ENCODE measurements at regions not wholly inside any gene's neighbourhood (a gene's known extent, or its start where the extent isn't known, plus 50 kb on each side); places are given as distances from the start of the nearest gene placed in this dataset.

- FAIRE-seq (no peak), DNase-seq (ENCODE audit: insufficient read length, low spot score) (no peak)
Observed at GRCh38 chr12:98048326-98048725, 467.1 kb upstream of the TMPO start.

DNA sequence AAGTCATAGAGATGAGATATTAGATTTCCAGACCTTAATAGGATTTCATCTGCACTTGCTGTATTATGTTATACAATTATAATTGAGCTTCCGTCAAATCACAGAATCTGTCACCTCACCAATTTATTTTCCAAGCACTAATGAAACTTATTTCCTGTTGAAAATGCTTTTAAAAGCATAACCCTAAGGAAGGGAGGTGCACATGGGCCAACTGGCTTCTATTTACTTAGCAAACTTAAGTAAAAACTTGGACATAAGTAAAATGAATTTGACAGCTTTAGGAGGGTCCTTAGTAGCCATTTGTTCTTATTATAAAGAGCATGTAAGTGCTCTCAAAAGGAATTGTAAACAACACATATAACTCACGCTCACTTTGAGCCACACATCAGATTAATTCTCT is 462.2 kb upstream of the TMPO start:
- no peak for FAIRE-seq
- DNase-seq (ENCODE audit: insufficient read length, low spot score), result no peak

DNA sequence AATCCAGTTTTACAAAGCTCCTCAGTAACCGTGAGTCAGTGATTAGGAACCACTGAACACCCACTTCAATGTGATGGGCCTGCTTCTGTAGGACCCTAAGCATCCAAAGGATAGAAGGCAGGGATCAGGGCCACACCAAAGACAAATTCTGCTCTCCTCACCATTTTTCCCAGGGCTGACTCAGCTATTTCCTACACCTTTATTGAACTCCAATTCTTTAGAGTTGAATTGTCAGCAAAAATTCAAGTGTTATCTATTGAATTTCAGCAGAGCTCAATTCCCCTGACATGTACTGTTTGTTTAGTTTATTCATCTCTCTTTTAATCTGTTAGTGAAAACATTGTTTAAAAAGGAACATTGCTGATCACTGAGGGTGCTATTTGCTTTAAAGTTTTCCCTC is 457.7 kb upstream of the TMPO start:
- no peak for FAIRE-seq
- DNase-seq (ENCODE audit: insufficient read length, low spot score), result no peak

- DNase-seq (ENCODE audit: insufficient read length, low spot score) (no peak), FAIRE-seq (no peak)
Observed at GRCh38 chr12:98058213-98058612, 457.2 kb upstream of the TMPO start.

DNA sequence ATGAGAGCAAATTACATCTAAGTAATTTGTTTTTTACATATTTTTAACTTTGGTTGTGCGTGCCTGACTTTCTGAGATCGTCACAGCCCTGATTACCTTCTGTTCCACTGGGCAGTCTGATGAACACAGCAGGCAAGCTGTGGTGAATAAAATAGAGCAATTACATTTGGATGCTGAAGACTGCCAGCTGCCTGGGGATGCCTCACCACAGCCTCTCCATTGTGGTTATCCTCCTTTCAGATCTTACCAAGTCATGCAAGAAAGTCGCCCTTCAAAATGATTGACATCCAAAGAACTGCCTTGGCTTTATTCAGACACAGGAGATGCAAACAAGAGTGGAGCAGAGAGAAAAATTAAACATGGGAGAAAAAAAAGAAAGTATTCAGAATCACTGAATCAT is 456.6 kb upstream of the TMPO start:
- DNase-seq (ENCODE audit: insufficient read length, low spot score), result no peak
- no peak for FAIRE-seq

- FAIRE-seq (no peak), DNase-seq (ENCODE audit: insufficient read length, low spot score) (no peak)
Observed at GRCh38 chr12:98059659-98060343, 455.6 kb upstream of the TMPO start.

DNA sequence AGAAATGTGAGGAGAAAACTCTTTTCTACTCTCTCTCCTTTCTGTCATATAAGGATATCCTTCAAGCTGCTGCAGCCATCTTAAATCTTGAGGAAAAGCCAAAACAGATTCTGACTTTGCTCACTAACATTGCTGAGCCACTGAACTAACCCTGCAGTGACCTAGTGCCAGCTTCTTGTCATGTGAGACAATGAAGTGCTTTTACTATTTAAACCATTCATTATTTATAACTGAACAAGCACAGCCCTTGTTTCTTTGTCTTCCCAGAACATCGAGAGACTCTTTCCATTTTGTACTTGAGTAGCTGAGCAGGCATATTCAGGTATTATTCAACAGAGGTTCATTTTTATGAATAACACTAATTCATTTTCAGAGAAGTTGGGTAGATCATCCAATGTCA is 455.0 kb upstream of the TMPO start:
- FAIRE-seq (no peak), DNase-seq (ENCODE audit: insufficient read length, low spot score) (no peak)

GRCh38 chr12:98062464-98063245 is 452.7 kb upstream of the TMPO start:
- no peak for DNase-seq (ENCODE audit: insufficient read length, low spot score)
- FAIRE-seq, result no peak

DNA sequence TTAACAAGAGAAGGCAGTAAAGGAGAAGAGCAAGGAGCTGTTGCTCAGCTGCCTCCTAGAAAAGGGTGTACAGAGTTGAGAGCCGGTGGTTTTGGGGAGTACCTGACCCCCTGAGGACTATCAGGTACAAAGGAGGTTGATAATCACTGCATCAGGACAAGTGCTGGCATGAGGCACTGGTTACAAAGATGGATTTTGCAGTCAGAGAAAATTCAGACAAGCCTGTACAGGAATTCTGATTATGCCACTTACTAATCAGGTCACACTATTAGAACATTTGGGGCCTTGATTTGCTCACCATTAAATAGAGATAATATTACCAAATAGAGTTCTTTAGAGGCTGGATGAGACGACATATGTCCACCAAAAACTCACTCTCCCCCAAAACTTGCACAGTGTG is 450.9 kb upstream of the TMPO start:
- FAIRE-seq (no peak), DNase-seq (ENCODE audit: insufficient read length, low spot score) (no peak)

DNA sequence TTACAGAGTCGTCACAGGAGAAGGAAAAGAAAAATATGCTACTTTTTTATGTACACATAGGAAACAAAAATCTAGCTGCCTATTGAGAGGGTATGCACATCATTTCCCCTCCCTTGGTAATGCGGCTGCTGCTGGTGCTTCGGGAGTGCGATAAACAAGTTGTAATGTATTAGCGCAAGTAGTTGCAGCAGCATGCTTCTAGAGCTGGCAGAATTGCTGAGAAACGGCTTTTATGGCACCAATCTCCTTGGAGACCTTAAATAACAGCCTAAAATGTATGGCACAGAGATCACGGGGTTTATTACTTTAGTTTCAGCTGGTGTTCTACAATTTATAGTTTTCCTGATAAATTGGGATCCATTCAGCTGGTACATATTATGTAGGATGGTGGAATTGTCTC is 447.6 kb upstream of the TMPO start:
- DNase-seq (ENCODE audit: insufficient read length, low spot score), result no peak
- FAIRE-seq, result no peak

- no peak for FAIRE-seq
- no peak for DNase-seq (ENCODE audit: insufficient read length, low spot score)
Observed at GRCh38 chr12:98073610-98074009, 441.8 kb upstream of the TMPO start.

DNA sequence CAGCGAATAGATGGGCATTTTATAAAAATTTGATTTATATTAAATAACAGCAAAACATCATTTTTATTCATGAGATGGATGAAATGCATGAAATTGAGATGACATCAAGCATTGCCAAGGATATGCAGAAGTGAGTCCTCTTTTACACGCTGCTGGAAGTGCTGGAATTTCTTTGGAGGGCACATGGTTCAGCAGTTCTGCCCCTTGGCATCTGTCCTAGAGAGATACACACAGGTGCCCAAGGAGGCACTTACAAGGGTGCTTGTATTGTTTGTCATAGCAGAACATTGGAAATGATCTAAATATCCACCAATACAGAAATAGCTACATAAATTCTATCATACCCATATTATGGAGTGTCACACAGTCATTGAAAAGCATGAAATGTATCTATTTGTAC is 441.1 kb upstream of the TMPO start:
- DNase-seq (ENCODE audit: insufficient read length, low spot score) (no peak), FAIRE-seq (no peak)

DNA sequence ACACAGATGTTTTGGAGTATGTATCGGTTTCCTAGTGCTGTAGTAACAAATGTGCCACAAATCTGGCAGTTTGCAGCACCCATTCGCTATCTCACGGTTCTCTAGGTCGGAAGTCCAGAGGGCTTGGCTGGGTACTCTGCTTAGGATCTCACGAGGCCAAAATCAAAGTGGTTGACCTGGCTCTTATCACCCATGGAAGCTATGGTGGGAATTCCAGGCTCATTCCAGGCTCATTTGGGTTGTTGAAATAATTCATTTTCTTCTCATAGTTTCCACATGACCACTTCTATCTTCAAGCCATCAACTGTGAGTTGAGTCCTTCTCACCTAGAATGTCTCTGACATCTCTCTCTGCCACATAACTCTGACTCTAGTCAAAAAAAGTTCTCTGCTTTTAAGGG is 431.0 kb upstream of the TMPO start:
- no peak for DNase-seq (ENCODE audit: insufficient read length, low spot score)
- FAIRE-seq, result no peak

DNA sequence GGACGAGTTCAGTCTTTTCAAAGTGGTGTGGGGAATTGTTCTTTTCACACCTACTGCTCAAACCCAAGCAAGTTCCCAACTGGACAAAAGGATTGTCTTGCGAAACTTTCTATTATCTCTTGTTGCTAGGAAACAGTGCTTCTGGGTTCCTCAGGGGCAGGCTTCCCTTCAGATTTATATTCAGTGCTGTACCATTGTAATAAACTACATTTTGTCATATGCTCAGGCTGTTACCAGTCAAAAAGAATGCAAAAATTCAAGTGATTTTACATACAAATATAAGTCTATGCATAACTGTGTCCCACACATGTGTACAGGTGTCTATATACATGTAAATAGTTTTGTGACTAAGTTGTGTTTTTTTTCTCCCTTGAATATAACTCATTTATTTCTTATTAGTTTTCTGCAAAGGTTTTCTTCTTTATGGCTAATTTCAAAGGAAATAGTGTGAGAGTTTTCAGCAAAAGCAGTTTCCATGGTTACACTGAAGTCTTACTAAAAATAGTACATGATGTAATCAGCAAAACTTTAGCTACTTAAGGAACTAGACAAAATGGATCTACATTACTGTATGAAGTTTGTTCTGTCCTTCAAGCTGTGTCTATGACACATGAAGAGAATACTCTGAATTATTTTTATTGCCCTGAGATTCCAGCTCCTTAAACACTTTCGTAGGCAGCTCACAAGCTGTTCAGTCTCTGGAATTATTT is 430.2 kb upstream of the TMPO start:
- no peak for FAIRE-seq
- no peak for DNase-seq (ENCODE audit: insufficient read length, low spot score)

DNA sequence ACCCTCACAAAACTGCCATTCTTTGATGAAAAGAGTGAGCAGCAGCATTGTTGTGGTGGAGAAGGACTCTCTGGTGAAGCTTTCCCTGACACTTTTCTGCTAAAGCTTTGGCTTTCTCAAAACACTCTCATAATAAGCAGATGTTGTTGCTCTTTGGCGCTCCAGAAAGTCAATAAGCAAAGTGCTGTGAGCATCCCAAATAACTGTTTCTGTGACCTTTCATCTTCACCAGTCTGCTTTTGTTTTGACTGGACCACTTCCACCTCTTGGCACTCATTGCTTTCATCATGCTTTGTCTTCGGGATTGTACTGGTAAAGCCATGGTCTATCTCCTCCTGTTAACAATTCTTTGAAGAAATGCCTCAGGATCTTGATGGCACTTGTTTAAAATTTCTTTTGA is 424.7 kb upstream of the TMPO start:
- DNase-seq (ENCODE audit: insufficient read length, low spot score) (no peak), FAIRE-seq (no peak)

DNA sequence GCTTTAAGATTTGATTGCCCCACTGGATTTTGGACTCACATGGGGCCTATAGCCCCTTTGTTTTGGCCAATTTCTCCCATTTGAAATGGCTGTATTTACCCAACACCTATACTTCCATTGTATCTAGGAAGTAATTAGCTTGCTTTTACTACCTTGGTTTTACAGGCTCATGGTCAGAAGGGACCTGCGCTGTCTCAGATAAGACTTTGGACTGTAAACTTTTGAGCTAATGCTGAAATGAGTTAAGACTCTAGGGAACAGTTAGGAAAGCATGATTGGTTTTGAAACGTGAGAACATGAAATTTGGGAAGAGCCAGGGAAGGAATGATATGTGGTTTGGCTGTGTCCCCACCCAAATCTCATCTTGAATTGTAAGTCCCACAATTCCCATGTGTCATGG is 419.0 kb upstream of the TMPO start:
- FAIRE-seq, result no peak

DNA sequence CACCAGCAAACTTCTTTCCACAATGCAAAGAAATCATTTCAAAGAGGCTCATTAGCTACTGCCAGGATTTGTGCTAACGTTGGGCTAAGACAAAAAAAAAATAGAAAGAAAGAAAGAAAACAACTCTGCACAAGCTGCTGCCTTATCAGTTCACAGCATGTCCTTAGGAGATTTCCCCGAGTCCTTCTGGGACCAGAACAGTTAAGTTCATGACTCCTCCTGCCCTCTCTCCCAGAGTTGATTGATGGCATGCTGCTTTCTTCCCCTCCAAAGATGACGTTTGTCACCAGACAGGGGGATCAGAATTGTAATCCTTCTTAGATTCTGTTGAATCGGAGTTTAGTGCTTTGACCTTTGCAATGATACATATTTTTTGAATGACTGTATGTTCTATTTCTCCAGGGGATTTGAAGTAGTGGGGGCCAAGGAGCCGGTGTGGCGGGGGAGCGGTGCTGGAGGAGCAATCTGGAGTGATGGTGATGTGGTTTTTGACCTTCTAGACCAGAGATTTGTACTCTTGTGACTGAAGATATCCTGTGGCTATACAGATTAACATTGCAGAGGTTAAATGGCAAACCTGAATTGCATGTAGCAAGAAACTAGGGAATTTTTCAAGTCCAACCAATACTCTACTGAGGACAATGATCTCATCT is 409.2 kb upstream of the TMPO start:
- FAIRE-seq, result no peak
- DNase-seq (ENCODE audit: insufficient read length, low spot score), result no peak

More for the DNA sequence above, 419.0 kb upstream of the TMPO start:
- no peak for DNase-seq (ENCODE audit: insufficient read length, low spot score)

GRCh38 chr12:98109266-98109665 is 406.1 kb upstream of the TMPO start:
- FAIRE-seq (no peak), DNase-seq (ENCODE audit: insufficient read length, low spot score) (no peak)

- no peak for FAIRE-seq
- DNase-seq (ENCODE audit: insufficient read length, low spot score), result no peak
Observed at GRCh38 chr12:98110536-98110935, 404.9 kb upstream of the TMPO start.

- no peak for DNase-seq (ENCODE audit: insufficient read length, low spot score)
- FAIRE-seq, result no peak
Observed at GRCh38 chr12:98113548-98113947, 401.8 kb upstream of the TMPO start.

GRCh38 chr12:98121963-98122362 is 393.4 kb upstream of the TMPO start:
- DNase-seq (ENCODE audit: insufficient read length, low spot score), result no peak
- FAIRE-seq, result no peak

All from GM19239 (cell line).